Naive thymus-derived CD4-positive, alpha-beta T cell (primary cell): ENCODE measurements at regions not wholly inside any gene's neighbourhood (a gene's known extent, or its start where the extent isn't known, plus 50 kb on each side); places are given as distances from the start of the nearest gene placed in this dataset.

Source experiments
- ATAC-seq: fragments of 150-1000 bp; cut with Tn5 transposase; 2 replicates; pipeline ENCODE4 v1.10.0; 2021; ENCODE audit warnings: mild to moderate bottlenecking, moderate library complexity
- CTCF ChIA-PET: fragments of 350-600 bp; sonication (Branson Sonifier 250); formaldehyde crosslinking; loops from one replicate; lab custom pipeline; 2021; ENCODE audit warnings: antibody characterized with exemption; lab: Charles Lee
- POLR2A ChIA-PET: fragments of 350-600 bp; sonication (Branson Sonifier 250); formaldehyde crosslinking; loops from one replicate; lab custom pipeline; 2021; ENCODE audit warnings: antibody characterized with exemption, inconsistent platforms; lab: Charles Lee
- DNase-seq, 9 donors: peaks; one replicate each; pipeline versions ENCODE4 v3.0.0 to v3.0.0-alpha.2; 2020 to 2022; ENCODE audit warnings: mixed read lengths in 1 of 9
- H3K27ac ChIP-seq: one replicate; pipeline ENCODE4 v1.7.0; 2013; ENCODE audit warnings: mild to moderate bottlenecking, low read depth, low read length, moderate library complexity
- H3K27me3 ChIP-seq, 2 donors: one replicate each; pipeline ENCODE4 v1.7.0; 2013; ENCODE audit warnings: low read length in 2 of 2, mild to moderate bottlenecking in 2 of 2, moderate library complexity in 2 of 2; ENCODE audit not compliant: control insufficient read depth in 2 of 2, insufficient read depth in 2 of 2
- H3K36me3 ChIP-seq, 3 experiments: 1 replicate in 2 of 3; 2 replicates in 1 of 3; pipeline ENCODE4 v1.7.0; 2013; ENCODE audit warnings: low read length in 3 of 3, mild to moderate bottlenecking in 3 of 3, moderate library complexity in 1 of 3; ENCODE audit not compliant: insufficient read depth in 3 of 3, control insufficient read depth in 2 of 3
- H3K4me1 ChIP-seq, 2 donors: one replicate each; pipeline ENCODE4 v1.7.0; 2013; ENCODE audit warnings: low read length in 2 of 2, mild to moderate bottlenecking in 2 of 2, moderate library complexity in 1 of 2; ENCODE audit not compliant: control insufficient read depth in 2 of 2, insufficient read depth in 2 of 2
- H3K4me3 ChIP-seq: 2 replicates; pipeline ENCODE4 v1.7.0; 2013; ENCODE audit warnings: mild to moderate bottlenecking, low read length
- H3K9me3 ChIP-seq, 3 experiments: 1 replicate in 2 of 3; 2 replicates in 1 of 3; pipeline ENCODE4 v1.7.0; 2013; ENCODE audit warnings: low read length in 3 of 3; ENCODE audit not compliant: control insufficient read depth in 2 of 3
- H3K27ac Mint-ChIP-seq, 9 donors: one replicate each; pipeline ENCODE4 v1.8.0; 2020 to 2022; ENCODE audit warnings: mixed read lengths in 9 of 9, mild to moderate bottlenecking in 8 of 9, moderate library complexity in 5 of 9, inconsistent platforms in 2 of 9
- H3K27me3 Mint-ChIP-seq, 5 donors: one replicate each; pipeline ENCODE4 v1.8.0; 2021 to 2022; ENCODE audit warnings: mixed read lengths in 5 of 5, mild to moderate bottlenecking in 1 of 5
- H3K36me3 Mint-ChIP-seq, 5 donors: one replicate each; pipeline ENCODE4 v1.8.0; 2020 to 2022; ENCODE audit warnings: mixed read lengths in 5 of 5, mild to moderate bottlenecking in 3 of 5, inconsistent platforms in 1 of 5
- H3K4me1 Mint-ChIP-seq, 7 donors: one replicate each; pipeline ENCODE4 v1.8.0; 2020 to 2022; ENCODE audit warnings: mixed read lengths in 7 of 7, mild to moderate bottlenecking in 3 of 7, inconsistent platforms in 1 of 7
- H3K4me3 Mint-ChIP-seq, 10 donors: one replicate each; pipeline ENCODE4 v1.8.0; 2020 to 2022; ENCODE audit warnings: mild to moderate bottlenecking in 10 of 10, mixed read lengths in 10 of 10, moderate library complexity in 6 of 10, inconsistent platforms in 2 of 10
- H3K9me3 Mint-ChIP-seq, 11 donors: one replicate each; pipeline ENCODE4 v1.8.0; 2020 to 2022; ENCODE audit warnings: mixed read lengths in 11 of 11, mild to moderate bottlenecking in 4 of 11, inconsistent platforms in 1 of 11, moderate library complexity in 1 of 11
- intact Hi-C, 2 donors: fragments of 100-400 bp; cut with micrococcal nuclease; formaldehyde crosslinking; loops; one replicate each; pipeline ENCODE4 v1.15.1; 2023

GRCh38 chr6:113010196-113010989, 663.3 kb downstream of the RFPL4B start:
- Histone ChIP-seq H3K4me1 (no peaks in the 10 kb centered on the region), H3K36me3 (no peaks in the 10 kb centered on the region), H3K27me3 (no peaks in the 10 kb centered on the region), H3K9me3 (no peaks in the 10 kb centered on the region), H3K4me3 (no peak overlapping the region), H3K27ac (no peak overlapping the region)
- H3K27ac Mint-ChIP-seq: no peak overlapping the region
- ATAC-seq (no peak), DNase-seq (no peak)
- CTCF ChIA-PET: no interaction called here
- no peak overlapping the region for H3K4me3 Mint-ChIP-seq
- intact Hi-C loops: no loop called here
- H3K9me3 Mint-ChIP-seq: peaks cover 0 to 8% (median 0%) of the 10 kb centered on the region in 11 donors
- no peaks in the 10 kb centered on the region for H3K4me1 Mint-ChIP-seq
- POLR2A ChIA-PET: no interaction called here
- H3K27me3 Mint-ChIP-seq: no peaks in the 10 kb centered on the region
- H3K36me3 Mint-ChIP-seq: no peaks in the 10 kb centered on the region

- DNase-seq (no peak), ATAC-seq (no peak)
- Mint-ChIP-seq H3K4me3 (no peak overlapping the region), H3K4me1 (no peaks in the 10 kb centered on the region), H3K36me3 (no peaks in the 10 kb centered on the region), H3K9me3 (peaks cover 0 to 8% (median 0%) of the 10 kb centered on the region in 11 donors), H3K27ac (no peak overlapping the region), H3K27me3 (no peaks in the 10 kb centered on the region)
- H3K27ac ChIP-seq: no peak overlapping the region
- no peaks in the 10 kb centered on the region for H3K4me1 ChIP-seq
- H3K27me3 ChIP-seq: no peaks in the 10 kb centered on the region
- no peaks in the 10 kb centered on the region for H3K9me3 ChIP-seq
- H3K36me3 ChIP-seq: no peaks in the 10 kb centered on the region
- no peak overlapping the region for H3K4me3 ChIP-seq
- intact Hi-C loops: no loop called here
- POLR2A ChIA-PET: interaction anchor here (0.6 kb wide), 1 partner anchor 22 kb away, joined by 3 read pairs; no protein-coding TSS in a partner anchor
- CTCF ChIA-PET: no interaction called here
Observed at GRCh38 chr6:113011389-113011788, 664.3 kb downstream of the RFPL4B start.

GRCh38 chr6:113011801-113012200, 664.7 kb downstream of the RFPL4B start:
- Histone ChIP-seq H3K4me1 (no peaks in the 10 kb centered on the region), H3K4me3 (no peak overlapping the region), H3K36me3 (no peaks in the 10 kb centered on the region), H3K27ac (no peak overlapping the region), H3K9me3 (no peaks in the 10 kb centered on the region), H3K27me3 (no peaks in the 10 kb centered on the region)
- ATAC-seq (no peak), DNase-seq (no peak)
- Mint-ChIP-seq H3K36me3 (no peaks in the 10 kb centered on the region), H3K27ac (no peak overlapping the region), H3K27me3 (no peaks in the 10 kb centered on the region), H3K9me3 (peaks cover 0 to 8% (median 0%) of the 10 kb centered on the region in 11 donors), H3K4me1 (no peaks in the 10 kb centered on the region), H3K4me3 (no peak overlapping the region)
- ChIA-PET POLR2A (interaction anchor here (0.6 kb wide), 1 partner anchor 22 kb away, joined by 3 read pairs; no protein-coding TSS in a partner anchor), CTCF (no interaction called here)
- intact Hi-C loops: no loop called here

GRCh38 chr6:113015249-113015648, 668.1 kb downstream of the RFPL4B start:
- Mint-ChIP-seq H3K27ac (no peak overlapping the region), H3K4me1 (no peaks in the 10 kb centered on the region), H3K4me3 (no peak overlapping the region), H3K36me3 (no peaks in the 10 kb centered on the region), H3K9me3 (peaks cover 0 to 6% (median 0%) of the 10 kb centered on the region in 11 donors), H3K27me3 (no peaks in the 10 kb centered on the region)
- intact Hi-C loops: no loop called here
- no peaks in the 10 kb centered on the region for H3K4me1 ChIP-seq
- DNase-seq (no peak), ATAC-seq (no peak)
- H3K27me3 ChIP-seq: no peaks in the 10 kb centered on the region
- CTCF ChIA-PET: no interaction called here
- H3K27ac ChIP-seq: no peak overlapping the region
- no peaks in the 10 kb centered on the region for H3K9me3 ChIP-seq
- H3K4me3 ChIP-seq: no peak overlapping the region
- POLR2A ChIA-PET: no interaction called here
- H3K36me3 ChIP-seq: no peaks in the 10 kb centered on the region

GRCh38 chr6:113017353-113017752, 670.2 kb downstream of the RFPL4B start:
- Mint-ChIP-seq H3K27me3 (no peaks in the 10 kb centered on the region), H3K36me3 (no peaks in the 10 kb centered on the region)
- intact Hi-C loops: no loop called here

GRCh38 chr6:113018351-113019151, 671.4 kb downstream of the RFPL4B start:
- no peaks in the 10 kb centered on the region for H3K4me1 Mint-ChIP-seq
- no peaks in the 10 kb centered on the region for H3K9me3 ChIP-seq
- ATAC-seq (no peak), DNase-seq (no peak)
- ChIA-PET CTCF (no interaction called here), POLR2A (no interaction called here)
- H3K27ac Mint-ChIP-seq: no peak overlapping the region
- H3K4me3 Mint-ChIP-seq: no peak overlapping the region
- peaks cover 0 to 13% (median 0%) of the 10 kb centered on the region in 11 donors for H3K9me3 Mint-ChIP-seq
- intact Hi-C loops: no loop called here
- no peaks in the 10 kb centered on the region for H3K27me3 Mint-ChIP-seq
- no peaks in the 10 kb centered on the region for H3K27me3 ChIP-seq
- H3K36me3 Mint-ChIP-seq: no peaks in the 10 kb centered on the region
- H3K4me1 ChIP-seq: no peaks in the 10 kb centered on the region
- no peak overlapping the region for H3K4me3 ChIP-seq
- no peak overlapping the region for H3K27ac ChIP-seq
- no peaks in the 10 kb centered on the region for H3K36me3 ChIP-seq

More at GRCh38 chr6:113017353-113017752, 670.2 kb downstream of the RFPL4B start:
- ChIA-PET CTCF (no interaction called here), POLR2A (no interaction called here)
- H3K4me1 ChIP-seq: no peaks in the 10 kb centered on the region
- DNase-seq: no peak
- no peaks in the 10 kb centered on the region for H3K27me3 ChIP-seq
- ATAC-seq: no peak
- peaks cover 0 to 13% (median 0%) of the 10 kb centered on the region in 11 donors for H3K9me3 Mint-ChIP-seq
- H3K4me3 ChIP-seq: no peak overlapping the region
- no peak overlapping the region for H3K27ac ChIP-seq
- H3K4me3 Mint-ChIP-seq: no peak overlapping the region
- H3K36me3 ChIP-seq: no peaks in the 10 kb centered on the region
- H3K4me1 Mint-ChIP-seq: no peaks in the 10 kb centered on the region
- no peak overlapping the region for H3K27ac Mint-ChIP-seq
- H3K9me3 ChIP-seq: no peaks in the 10 kb centered on the region
